ENCODE measurements at regions not wholly inside any gene's neighbourhood (a gene's known extent, or its start where the extent isn't known, plus 50 kb on each side); places are given as distances from the start of the nearest gene placed in this dataset.
"Not testable (repeated sequence)": the region's sequence is repeated elsewhere in the genome, so short reads cannot be mapped to it uniquely, and the experiment has no call there.

- H3K4me1 ChIP-seq; H3K27me3 ChIP-seq; DNase-seq (ENCODE audit: low spot score in 2 of 2); intact Hi-C loops (cut with DNase I; ENCODE audit: low total_unique reads); H3K36me3 ChIP-seq; H3K9me3 ChIP-seq; H3K4me3 ChIP-seq; H3K27ac ChIP-seq: not testable (repeated sequence)
Observed at GRCh38 chr15:83335542-83335941, 51.1 kb upstream of the BNC1 start.

- no peaks in the 10 kb centered on the region for H3K27me3 ChIP-seq
- H3K36me3 ChIP-seq: no peaks in the 10 kb centered on the region
- TF ChIP-seq POLR2A (IDR thresholded peaks at IDR 0.05) (no peak), CTCF (IDR thresholded peaks at IDR 0.05) (no peak), POLR2AphosphoS5 (IDR thresholded peaks at IDR 0.05) (no peak)
- intact Hi-C loops (cut with DNase I; ENCODE audit: low total_unique reads): no loop called here
- no peak overlapping the region for H3K27ac ChIP-seq
- no peak overlapping the region for H3K4me3 ChIP-seq
- no peak for DNase-seq (ENCODE audit: low spot score in 2 of 2)
- no peaks in the 10 kb centered on the region for H3K9me3 ChIP-seq
- H3K4me1 ChIP-seq: no peaks in the 10 kb centered on the region
Observed at GRCh38 chr15:83339396-83339795, 54.9 kb upstream of the BNC1 start.

GRCh38 chr15:83340087-83340486 lies 55.6 kb upstream of the BNC1 start:
- Histone ChIP-seq H3K36me3 (no peaks in the 10 kb centered on the region), H3K9me3 (no peaks in the 10 kb centered on the region), H3K27ac (no peak overlapping the region), H3K4me1 (no peaks in the 10 kb centered on the region), H3K4me3 (no peak overlapping the region), H3K27me3 (no peaks in the 10 kb centered on the region)
- no peak for DNase-seq (ENCODE audit: low spot score in 2 of 2)
- intact Hi-C loops (cut with DNase I; ENCODE audit: low total_unique reads): no loop called here
- no peak for TF ChIP-seq POLR2AphosphoS5 (IDR thresholded peaks at IDR 0.05)
- TF ChIP-seq CTCF (IDR thresholded peaks at IDR 0.05): no peak
- no peak for TF ChIP-seq POLR2A (IDR thresholded peaks at IDR 0.05)

- no peaks in the 10 kb centered on the region for H3K9me3 ChIP-seq
- no peak overlapping the region for H3K27ac ChIP-seq
- no peaks in the 10 kb centered on the region for H3K27me3 ChIP-seq
- H3K4me1 ChIP-seq: no peaks in the 10 kb centered on the region
- no peak for DNase-seq (ENCODE audit: low spot score in 2 of 2)
- TF ChIP-seq POLR2AphosphoS5 (IDR thresholded peaks at IDR 0.05): no peak
- TF ChIP-seq POLR2A (IDR thresholded peaks at IDR 0.05): no peak
- no peak for TF ChIP-seq CTCF (IDR thresholded peaks at IDR 0.05)
- H3K4me3 ChIP-seq: no peak overlapping the region
- intact Hi-C loops (cut with DNase I; ENCODE audit: low total_unique reads): no loop called here
- no peaks in the 10 kb centered on the region for H3K36me3 ChIP-seq
Observed at GRCh38 chr15:83346342-83346741, 61.9 kb upstream of the BNC1 start.

- Histone ChIP-seq H3K4me3 (no peak overlapping the region), H3K9me3 (no peaks in the 10 kb centered on the region), H3K27ac (no peak overlapping the region), H3K27me3 (no peaks in the 10 kb centered on the region), H3K4me1 (no peaks in the 10 kb centered on the region), H3K36me3 (no peaks in the 10 kb centered on the region)
- intact Hi-C loops (cut with DNase I; ENCODE audit: low total_unique reads): loop anchor here (5.0 kb wide), 1 partner anchor 50 kb away; no protein-coding TSS in a partner anchor
- DNase-seq (ENCODE audit: low spot score in 2 of 2): no peak
- TF ChIP-seq CTCF (IDR thresholded peaks at IDR 0.05): no peak
- TF ChIP-seq POLR2A (IDR thresholded peaks at IDR 0.05): no peak
- no peak for TF ChIP-seq POLR2AphosphoS5 (IDR thresholded peaks at IDR 0.05)
Observed at GRCh38 chr15:83352119-83352518, 67.7 kb upstream of the BNC1 start.
